ENCODE measurements at regions not wholly inside any gene's neighbourhood (a gene's known extent, or its start where the extent isn't known, plus 50 kb on each side); places are given as distances from the start of the nearest gene placed in this dataset.

DNA sequence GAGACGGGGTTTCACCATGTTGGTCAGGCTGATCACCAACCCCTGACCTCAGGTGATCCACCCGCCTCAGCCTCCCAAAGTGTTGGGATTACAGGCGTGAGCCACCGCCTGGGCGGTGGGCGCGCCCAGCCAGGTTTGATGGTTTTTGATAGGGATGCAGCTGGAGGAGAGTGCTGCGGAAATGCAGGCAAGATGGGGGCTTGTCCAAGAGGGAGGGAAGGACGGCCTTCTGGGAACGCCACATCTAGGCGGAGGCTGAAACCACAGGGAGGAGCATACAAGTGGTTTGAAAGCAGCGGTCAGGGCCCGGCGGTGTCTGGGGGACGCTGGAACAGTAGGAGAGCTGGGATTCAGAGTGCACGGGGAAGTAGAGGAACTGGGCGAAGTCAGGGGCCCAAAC, 134.6 kb downstream of the VRK1 start:
- DNase-seq: no peak

GRCh38 chr14:96934638-96935330, 137.6 kb downstream of the VRK1 start:
- no peak for DNase-seq

DNA sequence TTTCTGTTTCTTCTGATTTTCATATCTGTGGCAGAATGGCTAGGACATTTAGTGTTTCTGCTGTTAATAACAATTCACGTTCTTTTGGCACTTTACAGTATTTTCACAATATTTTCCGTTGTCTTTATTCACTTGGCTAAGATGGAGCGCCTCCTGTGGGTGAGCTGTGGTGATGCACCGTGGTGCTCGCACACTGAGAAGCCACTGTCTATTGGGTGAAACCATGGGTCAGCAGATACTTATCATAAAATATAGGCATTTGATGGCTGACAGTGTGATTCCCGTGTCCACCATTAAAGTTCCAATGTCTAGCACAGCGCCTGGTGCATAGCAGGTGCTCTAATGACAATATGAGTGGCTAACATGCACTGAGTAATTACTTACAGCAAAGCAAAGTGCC, 141.8 kb downstream of the VRK1 start:
- DNase-seq: no peak

DNA sequence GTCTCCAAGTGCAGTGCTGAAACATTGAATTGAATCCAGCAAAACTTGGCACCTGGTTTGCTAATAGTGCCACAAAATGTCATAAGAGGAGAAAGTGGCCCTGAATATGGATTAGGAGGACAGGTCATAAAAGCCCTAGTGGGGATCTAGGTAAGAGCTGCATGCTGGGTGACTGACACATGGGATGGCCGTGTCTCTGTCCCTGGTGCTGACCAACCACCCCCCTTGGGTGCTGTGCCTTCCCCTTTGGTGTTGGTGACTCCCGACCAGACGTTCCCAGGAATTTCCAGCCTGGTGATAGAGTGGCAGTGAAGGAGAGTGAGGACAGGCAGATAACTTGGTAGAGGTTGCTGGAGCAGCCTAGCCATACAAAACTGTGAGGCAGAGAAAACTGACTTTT, 142.8 kb downstream of the VRK1 start:
- DNase-seq: no peak

GRCh38 chr14:96944297-96944696, 147.1 kb downstream of the VRK1 start:
- DNase-seq: no peak

- no peak for DNase-seq
Observed at GRCh38 chr14:96945721-96946120, 148.5 kb downstream of the VRK1 start.

- no peak for DNase-seq
Observed at GRCh38 chr14:96949594-96949993, 152.4 kb downstream of the VRK1 start.

GRCh38 chr14:96951511-96951910, 154.3 kb downstream of the VRK1 start:
- DNase-seq: no peak

DNA sequence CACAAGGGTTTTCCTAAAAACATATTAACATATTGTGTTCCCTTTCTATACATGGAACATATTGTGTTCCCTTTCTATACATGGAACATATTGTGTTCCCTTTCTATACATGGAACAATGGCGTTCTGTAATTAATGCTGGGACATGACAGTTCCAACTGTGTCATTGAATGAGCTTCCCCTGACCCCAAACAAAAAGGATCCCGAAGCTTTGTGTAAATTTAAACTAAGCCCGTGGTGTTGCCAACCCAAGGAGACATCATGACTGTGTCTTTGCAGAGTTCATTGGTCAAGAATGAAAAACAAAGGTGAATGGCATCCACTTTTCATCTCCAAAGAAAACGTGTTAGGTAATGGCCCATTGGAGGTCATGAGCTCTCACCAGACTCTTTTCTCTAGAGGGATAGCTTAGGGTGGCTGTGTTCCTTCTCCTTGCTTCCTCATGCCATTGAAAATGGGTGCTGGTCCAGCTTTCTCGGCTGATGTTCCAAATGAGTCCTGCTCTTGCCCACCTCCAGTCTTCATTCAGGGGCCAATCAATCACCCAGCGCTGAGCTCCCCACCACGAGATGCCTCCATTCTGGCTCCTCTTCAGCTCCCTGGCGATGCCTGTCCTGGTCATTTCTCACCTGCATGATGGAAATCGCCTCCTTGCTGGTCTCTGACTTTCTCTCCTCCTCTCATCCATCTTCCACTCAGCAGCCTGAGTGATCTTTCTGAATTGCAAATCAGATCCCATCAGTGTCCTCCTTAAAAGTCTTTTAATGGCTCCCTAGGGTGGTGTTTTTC, 156.1 kb downstream of the VRK1 start:
- DNase-seq: no peak

DNA sequence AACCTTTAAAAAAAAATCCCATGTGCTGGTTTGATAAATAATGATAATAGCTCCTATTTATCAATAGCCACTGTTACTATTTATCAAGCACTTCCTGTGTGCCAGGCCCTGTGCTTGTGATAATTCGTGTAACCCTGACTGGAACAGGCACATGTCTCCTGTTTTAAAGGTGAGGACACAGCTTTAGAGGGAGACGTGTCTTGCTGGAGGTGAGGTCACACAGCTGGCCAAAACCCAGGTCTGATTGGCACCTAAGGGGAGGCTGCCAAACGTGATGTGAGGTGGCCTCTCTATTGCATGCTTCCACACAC, 156.6 kb downstream of the VRK1 start:
- DNase-seq: no peak

DNA sequence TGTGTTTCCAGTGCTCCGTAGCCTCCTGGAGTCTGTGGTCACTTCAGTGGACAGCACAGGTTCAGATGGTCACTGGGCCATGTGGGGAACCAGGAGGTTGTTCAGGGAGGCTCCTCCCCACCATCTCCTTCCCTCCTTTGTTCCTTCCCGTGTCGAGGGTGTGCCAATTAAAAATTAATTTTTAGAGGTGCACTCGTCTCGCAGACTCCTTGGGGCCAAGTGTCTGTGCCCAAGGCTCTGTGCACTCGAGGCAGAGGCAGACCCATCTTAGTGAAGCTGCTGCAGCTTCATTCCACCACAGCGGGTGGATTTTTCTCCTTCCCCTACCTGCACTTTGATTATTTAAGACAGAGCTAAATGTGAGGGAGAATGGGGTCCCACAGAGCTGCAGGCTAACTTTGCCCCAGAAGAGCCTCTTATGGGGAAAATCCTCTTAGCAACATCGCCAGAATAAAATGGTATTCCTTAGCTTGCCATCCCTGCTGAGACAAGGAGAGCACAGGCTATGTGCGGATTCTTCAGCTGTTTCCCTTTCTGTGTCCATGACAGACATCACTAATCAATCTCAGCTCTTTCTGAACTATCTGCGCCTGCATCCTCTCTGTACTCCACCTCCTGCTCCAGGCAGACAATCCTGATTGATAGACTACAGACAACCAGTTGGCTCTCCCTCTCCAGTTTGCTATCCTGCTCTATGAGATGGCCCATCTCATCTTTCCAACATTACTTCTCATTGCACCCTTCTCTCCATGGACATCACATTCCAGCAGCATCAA, 159.5 kb downstream of the VRK1 start:
- DNase-seq: no peak

GRCh38 chr14:96958057-96958456, 160.9 kb downstream of the VRK1 start:
- DNase-seq: no peak

- no peak for DNase-seq
Observed at GRCh38 chr14:96959992-96960391, 162.8 kb downstream of the VRK1 start.

DNA sequence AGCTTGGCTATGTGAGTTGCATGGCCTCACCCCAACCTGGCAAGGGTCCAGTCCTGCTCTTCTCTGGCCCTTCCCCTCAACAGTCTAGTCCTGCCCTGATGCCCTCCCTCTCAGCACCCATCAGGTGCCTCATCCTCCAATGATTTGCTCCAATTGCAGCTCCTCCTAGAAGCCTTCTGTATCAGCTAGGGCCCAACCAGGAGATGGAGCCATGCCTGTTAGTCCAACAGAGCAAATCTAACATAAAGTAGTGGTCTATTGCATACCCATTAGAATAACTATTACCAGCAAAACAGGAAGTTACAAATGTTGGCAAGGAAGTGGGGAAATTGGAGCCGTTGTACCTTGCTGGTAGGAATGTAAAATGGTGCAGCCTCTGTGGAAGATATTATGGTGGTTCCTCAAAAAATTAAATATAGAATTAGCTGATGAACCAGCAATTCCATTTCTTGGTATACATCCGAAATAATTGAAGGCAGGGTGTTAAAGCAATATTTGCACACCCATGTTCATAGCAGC, 163.5 kb downstream of the VRK1 start:
- DNase-seq: no peak

GRCh38 chr14:96961895-96962294, 164.7 kb downstream of the VRK1 start:
- DNase-seq: no peak

GRCh38 chr14:96962337-96962736, 165.2 kb downstream of the VRK1 start:
- peak in 2 of 5 donors; percentile 15 to 77 for DNase-seq

GRCh38 chr14:96964726-96965415, 167.7 kb downstream of the VRK1 start:
- no peak for DNase-seq

- no peak for DNase-seq
Observed at GRCh38 chr14:96965885-96966595, 168.9 kb downstream of the VRK1 start.

GRCh38 chr14:96975116-96975515, 177.9 kb downstream of the VRK1 start:
- no peak for DNase-seq

GRCh38 chr14:96978525-96979272, 181.5 kb downstream of the VRK1 start:
- DNase-seq: no peak

DNA sequence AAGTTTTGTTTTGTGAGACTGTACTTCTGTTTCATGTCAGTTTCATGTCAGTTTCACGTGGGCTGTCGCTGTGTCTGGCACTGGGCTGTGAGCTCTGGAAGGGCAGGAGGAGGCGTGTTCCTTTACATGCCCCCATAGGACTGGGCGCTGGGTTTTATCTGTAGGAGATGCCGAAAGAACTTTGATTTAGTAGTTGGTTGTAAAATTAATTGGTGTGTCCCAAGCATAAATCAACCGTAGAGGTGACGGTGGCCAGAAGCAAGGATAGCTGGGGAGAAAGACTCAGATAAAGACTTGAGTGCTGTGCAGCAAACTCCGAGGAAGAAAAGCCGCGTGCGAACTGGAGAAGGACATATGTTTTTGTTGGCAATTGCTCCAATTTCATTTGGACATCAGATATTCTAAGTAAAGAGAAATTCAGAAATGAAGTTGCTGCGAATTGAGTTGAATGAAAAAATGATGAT, 182.5 kb downstream of the VRK1 start:
- DNase-seq: no peak
